Left ventricle myocardium inferior (tissue), 1 donor: ENCODE measurements at regions not wholly inside any gene's neighbourhood (a gene's known extent, or its start where the extent isn't known, plus 50 kb on each side); places are given as distances from the start of the nearest gene placed in this dataset.

Source experiments
- DNase-seq: peaks from one replicate; pipeline ENCODE4 v3.0.0-alpha.2; 2020
- H3K27ac ChIP-seq: fragments of 200-600 bp; replicated peaks from 2 replicates; pipeline ENCODE4 v1.8.0; 2021
- H3K27me3 ChIP-seq: fragments of 200-600 bp; 2 replicates; pipeline ENCODE4 v1.8.0; 2021; ENCODE audit warnings: low read depth
- H3K36me3 ChIP-seq: fragments of 200-600 bp; 2 replicates; pipeline ENCODE4 v1.8.0; 2021
- H3K4me1 ChIP-seq: fragments of 200-600 bp; 2 replicates; pipeline ENCODE4 v1.8.0; 2021
- H3K4me3 ChIP-seq: fragments of 200-600 bp; 2 replicates; pipeline ENCODE4 v1.8.0; 2021; ENCODE audit warnings: mild to moderate bottlenecking, moderate library complexity
- H3K9me3 ChIP-seq: fragments of 200-600 bp; replicated peaks from 2 replicates; pipeline ENCODE4 v1.8.0; 2021
- intact Hi-C: fragments of 100-400 bp; cut with micrococcal nuclease; formaldehyde crosslinking; loops from one replicate; pipeline ENCODE4 v1.11.0; 2022
- TF ChIP-seq, protein P1 (sequence below): fragments of 200-600 bp; IDR thresholded peaks from 2 replicates; pipeline ENCODE4 v1.8.0; 2021; ENCODE audit warnings: antibody characterized with exemption, mild to moderate bottlenecking, borderline replicate concordance
- donor health status: DM: no; HTN: yes; CAD: no; lungs with severe emphysema.

GRCh38 chr9:89734600-89735041 lies 129.8 kb downstream of the GADD45G start:
- Histone ChIP-seq H3K27ac (no peak overlapping the region), H3K4me1 (peaks cover 45% of the 10 kb centered on the region)

DNA sequence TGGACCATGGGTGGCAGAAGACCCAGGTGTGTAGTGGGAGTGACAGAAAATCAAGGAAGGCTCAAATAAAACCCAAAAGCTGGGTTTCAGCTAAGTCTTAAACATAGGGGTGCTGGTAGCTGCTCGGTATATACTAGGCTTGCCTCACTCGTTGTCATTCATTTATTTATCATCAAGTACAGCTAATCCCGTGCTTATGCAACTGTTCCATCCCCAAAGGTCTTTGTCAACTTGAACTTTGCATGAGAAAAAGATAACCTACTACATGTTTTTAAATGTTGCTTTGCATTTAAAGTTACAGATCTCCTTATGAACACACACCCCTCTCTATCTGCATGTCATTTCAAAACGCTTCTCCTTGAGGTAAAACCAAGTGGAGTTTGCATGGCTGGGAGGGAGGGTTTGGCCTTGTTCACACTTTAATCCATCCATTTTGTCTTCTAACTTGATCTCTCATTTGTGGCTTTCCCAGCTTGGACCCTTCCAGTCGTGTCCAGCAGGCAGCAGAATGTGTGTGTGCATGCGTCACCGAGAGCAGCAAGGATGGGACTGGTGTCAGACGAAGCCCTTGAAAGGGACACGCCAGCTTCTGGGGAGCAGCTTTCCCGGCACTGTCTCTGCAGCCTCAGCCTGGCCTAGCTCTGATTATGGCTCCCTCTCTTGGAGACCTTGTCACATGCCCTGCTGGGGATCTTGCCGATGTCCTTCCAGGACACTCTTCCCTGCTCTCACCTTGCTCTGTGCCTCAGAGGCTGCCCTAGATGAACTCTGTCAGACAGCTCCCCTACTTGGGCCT lies 133.5 kb downstream of the GADD45G start:
- Histone ChIP-seq H3K27me3 (no peaks in the 10 kb centered on the region), H3K9me3 (no peaks in the 10 kb centered on the region), H3K27ac (no peak overlapping the region), H3K4me1 (peaks cover 22% of the 10 kb centered on the region), H3K4me3 (no peak overlapping the region), H3K36me3 (no peaks in the 10 kb centered on the region)
- intact Hi-C loops, result no loop called here
- no peak for DNase-seq
- TF ChIP-seq, protein P1, sequence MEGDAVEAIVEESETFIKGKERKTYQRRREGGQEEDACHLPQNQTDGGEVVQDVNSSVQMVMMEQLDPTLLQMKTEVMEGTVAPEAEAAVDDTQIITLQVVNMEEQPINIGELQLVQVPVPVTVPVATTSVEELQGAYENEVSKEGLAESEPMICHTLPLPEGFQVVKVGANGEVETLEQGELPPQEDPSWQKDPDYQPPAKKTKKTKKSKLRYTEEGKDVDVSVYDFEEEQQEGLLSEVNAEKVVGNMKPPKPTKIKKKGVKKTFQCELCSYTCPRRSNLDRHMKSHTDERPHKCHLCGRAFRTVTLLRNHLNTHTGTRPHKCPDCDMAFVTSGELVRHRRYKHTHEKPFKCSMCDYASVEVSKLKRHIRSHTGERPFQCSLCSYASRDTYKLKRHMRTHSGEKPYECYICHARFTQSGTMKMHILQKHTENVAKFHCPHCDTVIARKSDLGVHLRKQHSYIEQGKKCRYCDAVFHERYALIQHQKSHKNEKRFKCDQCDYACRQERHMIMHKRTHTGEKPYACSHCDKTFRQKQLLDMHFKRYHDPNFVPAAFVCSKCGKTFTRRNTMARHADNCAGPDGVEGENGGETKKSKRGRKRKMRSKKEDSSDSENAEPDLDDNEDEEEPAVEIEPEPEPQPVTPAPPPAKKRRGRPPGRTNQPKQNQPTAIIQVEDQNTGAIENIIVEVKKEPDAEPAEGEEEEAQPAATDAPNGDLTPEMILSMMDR, result peak; percentile 10

More at GRCh38 chr9:89734600-89735041, 129.8 kb downstream of the GADD45G start:
- intact Hi-C loops, result no loop called here
- no peak overlapping the region for H3K4me3 ChIP-seq
- no peaks in the 10 kb centered on the region for H3K9me3 ChIP-seq
- DNase-seq, result peak; percentile 46
- no peaks in the 10 kb centered on the region for H3K36me3 ChIP-seq
- H3K27me3 ChIP-seq, result no peaks in the 10 kb centered on the region
- TF ChIP-seq, protein P1, result no peak

- TF ChIP-seq, protein P1, result no peak
- Histone ChIP-seq H3K4me1 (peaks cover 24% of the 10 kb centered on the region), H3K36me3 (no peaks in the 10 kb centered on the region), H3K27me3 (no peaks in the 10 kb centered on the region), H3K9me3 (peaks cover under 1% of the 10 kb centered on the region), H3K4me3 (no peak overlapping the region), H3K27ac (no peak overlapping the region)
- intact Hi-C loops, result no loop called here
- DNase-seq, result no peak
Measured at GRCh38 chr9:89739511-89739910, 134.7 kb downstream of the GADD45G start.

DNA sequence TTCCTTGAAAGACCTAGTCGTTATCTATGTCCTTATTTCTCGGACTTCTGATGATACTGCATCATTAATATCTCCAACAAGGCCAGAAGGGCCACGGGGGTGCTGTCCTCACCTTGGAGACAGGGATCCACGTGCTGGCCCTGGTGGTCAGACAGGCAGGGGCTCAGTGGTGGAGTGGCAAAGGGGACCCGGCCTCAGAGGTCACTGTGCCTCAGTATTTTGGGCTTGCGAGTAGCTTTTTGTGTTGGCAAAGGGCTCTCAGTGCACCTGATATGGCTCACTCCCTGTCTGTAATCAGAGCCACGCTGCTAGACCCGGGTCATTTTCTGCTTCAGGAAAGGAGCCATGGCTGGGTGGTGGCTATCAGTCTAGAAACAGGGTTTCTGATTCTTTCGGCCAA lies 135.1 kb downstream of the GADD45G start:
- intact Hi-C loops, result no loop called here
- Histone ChIP-seq H3K36me3 (no peaks in the 10 kb centered on the region), H3K27ac (no peak overlapping the region), H3K27me3 (no peaks in the 10 kb centered on the region), H3K9me3 (peaks cover 5% of the 10 kb centered on the region), H3K4me3 (no peak overlapping the region), H3K4me1 (peaks cover 24% of the 10 kb centered on the region)
- DNase-seq, result no peak
- TF ChIP-seq, protein P1, result no peak

DNA sequence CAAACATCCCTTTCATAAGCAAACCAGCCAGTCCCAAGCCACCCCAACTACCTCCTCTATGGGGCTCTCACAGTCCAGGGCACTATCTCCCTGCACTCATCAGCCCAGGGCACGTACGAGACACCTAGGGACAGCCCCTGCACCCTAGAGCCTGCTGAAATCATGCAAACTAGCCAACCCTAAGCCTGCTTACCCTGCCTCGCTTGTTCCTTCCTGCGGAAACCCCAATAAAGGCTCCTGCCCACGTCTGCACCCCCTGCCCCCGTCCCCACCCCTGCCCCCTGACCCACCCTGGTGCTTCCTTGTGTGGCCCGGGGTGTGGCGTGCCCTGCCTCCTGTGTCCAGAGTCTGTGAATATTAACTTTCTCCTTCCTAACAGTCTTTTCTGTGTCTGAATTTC lies 135.9 kb downstream of the GADD45G start:
- TF ChIP-seq, protein P1, result no peak
- H3K36me3 ChIP-seq, result no peaks in the 10 kb centered on the region

More for the DNA sequence above, 135.9 kb downstream of the GADD45G start:
- DNase-seq, result no peak
- Histone ChIP-seq H3K4me3 (no peak overlapping the region), H3K4me1 (peaks cover 26% of the 10 kb centered on the region), H3K27me3 (no peaks in the 10 kb centered on the region), H3K9me3 (peaks cover 6% of the 10 kb centered on the region), H3K27ac (no peak overlapping the region)
- intact Hi-C loops, result no loop called here
